HUDEP-2 (cell line): ENCODE measurements at regions not wholly inside any gene's neighbourhood (a gene's known extent, or its start where the extent isn't known, plus 50 kb on each side); places are given as distances from the start of the nearest gene placed in this dataset.
A peak's percentile ranks its signal among the peaks of the same experiment; 100 is the strongest.

Experiments
- DNase-seq, 76 experiments: peaks; one replicate each; lab custom pipeline; 2025; ENCODE audit not compliant: unreplicated experiment in 76 of 76; lab: John Stamatoyannopoulos, UW

DNA sequence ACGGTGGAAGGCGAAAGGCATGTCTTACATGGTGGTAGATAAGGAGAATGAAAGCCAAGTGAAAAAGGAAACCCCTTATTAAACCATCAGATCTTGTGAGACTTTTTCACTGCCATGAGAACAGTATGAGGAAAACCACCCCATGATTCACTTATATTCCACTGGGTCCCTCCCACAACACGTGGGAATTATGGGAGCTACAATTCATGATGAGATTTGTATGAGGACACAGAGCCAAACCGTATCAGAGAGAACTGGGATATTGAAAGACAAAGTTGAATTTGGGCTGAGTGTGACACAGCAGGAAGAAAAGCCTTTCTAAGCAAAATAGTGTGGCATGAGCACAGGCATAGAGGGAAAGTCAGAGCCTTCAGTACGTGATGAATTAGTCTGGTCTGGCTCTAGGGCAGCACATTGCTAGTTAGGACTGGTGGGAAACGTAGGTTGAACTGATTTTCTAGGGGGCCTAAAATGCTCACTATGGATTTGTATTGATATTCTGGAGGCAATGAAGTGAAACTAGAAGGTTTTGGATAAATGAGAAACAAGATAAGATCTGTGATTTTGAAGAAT is 84.8 kb upstream of the RND3 start:
- DNase-seq, result no peak

DNA sequence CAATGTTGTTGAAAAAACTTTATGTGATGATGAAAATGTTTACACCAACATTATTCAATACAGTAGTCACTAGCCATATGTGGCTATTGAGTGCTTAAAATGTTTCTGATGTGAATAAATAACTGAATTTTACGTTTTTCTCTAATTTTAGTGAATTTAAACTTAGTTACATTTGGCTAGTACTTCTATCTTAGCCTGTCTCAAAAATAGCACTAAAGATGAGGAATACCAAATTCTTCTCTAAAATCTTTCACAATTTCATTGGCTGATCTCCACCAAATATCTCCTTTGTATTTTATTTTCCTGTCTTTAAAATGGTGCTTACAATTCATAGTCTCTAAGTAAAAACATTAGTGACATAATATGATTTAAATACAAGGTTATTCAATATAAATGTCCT is 83.7 kb upstream of the RND3 start:
- DNase-seq, result no peak

DNA sequence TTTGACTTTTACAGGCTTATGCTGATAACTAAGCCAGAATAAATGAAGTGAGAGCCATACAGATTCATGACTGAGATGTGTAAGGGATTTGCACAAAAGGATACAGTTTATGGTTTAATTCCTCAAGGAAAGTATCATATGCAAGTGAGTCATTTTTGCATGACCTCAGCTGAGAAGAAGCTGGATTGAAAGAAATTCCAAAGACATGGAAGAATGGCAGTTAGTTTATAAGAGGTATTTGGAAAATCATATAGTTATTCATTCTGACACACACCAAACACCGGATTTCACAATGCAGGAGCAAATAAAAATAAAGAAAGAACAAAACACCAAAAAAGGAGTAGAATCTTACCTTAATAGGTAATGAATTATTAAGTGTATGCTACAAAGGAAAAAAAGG is 83.2 kb upstream of the RND3 start:
- DNase-seq, result no peak

DNA sequence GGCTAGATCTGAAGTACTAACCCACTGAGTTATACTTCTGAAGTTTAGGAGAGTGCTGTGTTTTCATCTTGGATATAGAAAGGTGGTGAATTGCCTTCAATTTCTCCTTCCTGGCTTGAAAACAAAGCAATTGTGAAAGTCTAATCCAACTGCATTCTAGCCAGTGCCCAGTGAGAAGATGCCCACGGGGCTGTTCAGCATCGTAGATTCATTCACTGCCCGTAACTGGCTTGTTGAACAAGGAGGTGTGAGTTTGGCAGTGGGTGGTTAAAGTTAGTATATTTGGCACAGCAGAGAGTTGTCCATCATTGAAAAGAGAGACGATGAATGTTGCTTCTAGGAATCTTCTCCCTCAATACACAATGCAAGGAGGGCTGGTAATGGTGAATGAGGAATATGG is 82.3 kb upstream of the RND3 start:
- DNase-seq, result no peak

DNA sequence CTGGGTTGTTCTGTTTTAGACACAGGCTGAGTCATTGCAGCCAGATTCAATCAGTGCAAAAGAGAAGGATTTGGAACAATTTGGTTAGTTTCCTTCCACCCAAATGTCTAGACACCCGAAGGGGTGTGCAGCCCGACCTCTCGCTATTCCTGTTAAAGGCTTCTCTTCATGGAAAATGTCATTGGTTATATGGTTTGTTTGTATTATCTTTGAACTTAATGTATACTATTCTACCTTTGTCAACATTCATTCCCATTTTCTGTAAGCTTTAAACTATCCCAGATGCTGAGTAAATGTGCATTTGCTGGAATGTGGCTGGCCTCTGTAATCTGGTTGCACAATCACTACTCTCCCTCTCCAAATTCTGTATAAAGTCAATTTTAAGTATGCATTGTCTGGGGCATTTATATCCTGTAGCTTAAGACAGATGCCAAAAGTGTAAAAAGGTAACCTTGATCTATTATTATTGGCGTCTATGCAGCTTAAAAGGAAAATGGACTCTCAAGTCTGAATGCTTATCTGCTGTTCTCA is 80.4 kb upstream of the RND3 start:
- DNase-seq, result no peak

DNA sequence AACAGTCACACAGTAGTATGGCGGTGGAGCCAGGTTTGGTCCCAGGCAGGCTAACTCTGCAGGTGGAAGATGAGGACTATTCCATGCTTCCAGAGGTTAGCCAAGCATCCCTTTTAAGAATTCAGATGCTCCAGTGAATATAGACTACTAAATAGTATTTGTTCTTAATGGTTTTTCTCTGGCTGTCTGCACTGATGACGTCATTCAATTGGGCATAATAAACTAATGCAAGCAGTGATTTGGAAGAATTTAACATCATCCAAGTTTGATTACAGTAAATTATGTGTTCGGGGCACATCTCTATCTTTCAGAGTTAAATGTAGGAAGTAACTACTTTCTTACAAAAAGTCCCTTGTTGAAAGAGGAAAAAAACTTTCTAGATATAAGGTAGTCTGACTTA is 78.8 kb upstream of the RND3 start:
- no peak for DNase-seq

DNA sequence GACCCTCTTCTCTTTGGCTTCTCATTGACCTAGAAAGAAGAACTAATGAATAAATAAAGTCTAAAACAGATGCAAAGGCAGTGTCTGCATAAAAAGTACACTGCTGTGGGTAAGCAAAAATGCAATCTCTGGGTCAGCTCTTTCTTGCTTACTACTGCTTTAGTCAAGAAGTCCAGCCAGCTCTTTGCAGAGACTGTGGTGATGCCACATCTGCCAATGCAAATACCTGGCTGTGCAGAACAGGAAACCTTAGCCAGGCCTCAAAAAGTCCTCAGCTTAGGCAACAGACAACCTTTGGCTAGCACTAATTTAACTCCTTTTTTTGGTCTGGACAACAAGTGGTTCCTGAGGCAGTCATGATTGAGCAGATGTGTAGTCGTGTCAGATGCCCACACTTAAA is 73.6 kb upstream of the RND3 start:
- no peak for DNase-seq

DNA sequence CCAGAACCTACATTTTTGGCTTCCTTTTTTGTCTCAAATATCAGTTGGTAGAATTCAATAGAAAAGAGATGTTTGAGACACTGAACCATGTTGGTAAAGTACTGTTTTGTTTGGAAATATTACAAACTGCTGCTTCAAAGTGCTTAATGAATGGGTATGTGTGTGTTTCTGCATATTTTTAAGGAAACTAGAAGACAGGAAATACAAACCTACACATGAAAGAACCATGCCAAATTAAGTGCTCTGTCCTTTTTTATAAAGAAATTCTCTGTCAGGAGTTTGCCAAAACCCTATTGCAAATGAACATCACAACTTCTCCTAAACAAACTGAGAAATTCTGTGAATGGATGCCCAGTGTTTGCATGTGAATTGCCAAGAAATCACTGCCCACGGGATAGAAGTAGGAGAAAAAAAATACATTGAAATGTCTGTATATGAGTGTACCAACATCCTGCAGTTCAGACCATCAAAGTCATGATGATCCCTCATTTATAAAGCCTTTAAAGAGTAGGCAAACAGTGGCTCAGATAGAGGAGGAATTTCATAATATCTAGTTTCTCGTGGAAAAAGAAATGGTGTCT is 69.6 kb upstream of the RND3 start:
- no peak for DNase-seq

DNA sequence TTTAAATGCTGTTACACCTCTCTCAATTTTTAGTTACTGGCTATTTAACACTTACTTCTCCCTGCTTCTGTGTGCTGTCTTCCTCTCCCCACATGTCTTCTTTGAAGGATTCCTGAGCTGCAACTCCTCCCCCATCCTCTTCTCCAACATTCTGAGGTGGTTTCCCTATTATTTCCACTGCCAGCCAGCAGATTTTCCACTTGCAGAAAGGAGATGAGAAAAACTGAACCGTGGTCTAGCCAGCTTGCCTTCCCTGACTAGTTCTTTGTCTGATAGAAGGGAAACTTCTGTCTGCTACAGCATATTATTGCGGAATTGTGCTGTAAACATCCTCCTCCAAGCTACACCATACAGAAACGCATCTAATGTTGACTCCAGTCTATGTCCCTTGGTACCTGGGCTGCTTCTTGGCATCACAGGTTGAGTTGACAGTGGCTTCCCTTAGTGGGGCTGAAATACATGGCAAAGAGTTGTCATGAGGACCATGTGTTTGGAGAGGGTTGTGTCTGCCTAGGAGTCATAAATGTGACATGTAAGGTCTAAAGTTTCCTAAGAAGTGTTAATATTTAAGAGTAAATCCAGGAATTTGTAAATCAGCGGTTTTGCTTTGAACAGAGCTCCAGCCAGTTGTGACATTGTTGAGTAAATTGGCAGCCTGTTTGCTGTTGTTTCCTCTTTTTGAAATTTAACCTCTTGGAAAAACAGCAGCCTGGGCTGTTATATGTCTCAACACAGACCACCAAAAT is 68.3 kb upstream of the RND3 start:
- DNase-seq, result no peak

DNA sequence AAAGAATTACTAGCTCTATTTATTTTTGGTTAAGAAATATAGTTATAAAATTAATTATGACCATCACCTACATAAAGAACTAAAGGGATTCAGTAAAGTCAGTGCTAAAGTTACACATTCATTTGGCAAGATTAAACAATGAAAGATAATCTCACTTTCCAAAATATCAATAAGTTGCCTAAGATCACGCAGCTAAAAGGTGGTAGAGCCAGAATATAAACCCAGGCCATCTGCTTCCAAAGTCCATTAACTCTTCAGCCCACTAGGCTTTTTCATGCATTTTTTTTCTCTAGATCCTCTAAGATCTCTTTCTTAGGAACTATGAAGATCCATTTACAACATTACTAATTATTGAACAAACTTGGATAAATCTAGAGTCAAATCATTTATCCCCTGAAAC is 66.6 kb upstream of the RND3 start:
- no peak for DNase-seq

DNA sequence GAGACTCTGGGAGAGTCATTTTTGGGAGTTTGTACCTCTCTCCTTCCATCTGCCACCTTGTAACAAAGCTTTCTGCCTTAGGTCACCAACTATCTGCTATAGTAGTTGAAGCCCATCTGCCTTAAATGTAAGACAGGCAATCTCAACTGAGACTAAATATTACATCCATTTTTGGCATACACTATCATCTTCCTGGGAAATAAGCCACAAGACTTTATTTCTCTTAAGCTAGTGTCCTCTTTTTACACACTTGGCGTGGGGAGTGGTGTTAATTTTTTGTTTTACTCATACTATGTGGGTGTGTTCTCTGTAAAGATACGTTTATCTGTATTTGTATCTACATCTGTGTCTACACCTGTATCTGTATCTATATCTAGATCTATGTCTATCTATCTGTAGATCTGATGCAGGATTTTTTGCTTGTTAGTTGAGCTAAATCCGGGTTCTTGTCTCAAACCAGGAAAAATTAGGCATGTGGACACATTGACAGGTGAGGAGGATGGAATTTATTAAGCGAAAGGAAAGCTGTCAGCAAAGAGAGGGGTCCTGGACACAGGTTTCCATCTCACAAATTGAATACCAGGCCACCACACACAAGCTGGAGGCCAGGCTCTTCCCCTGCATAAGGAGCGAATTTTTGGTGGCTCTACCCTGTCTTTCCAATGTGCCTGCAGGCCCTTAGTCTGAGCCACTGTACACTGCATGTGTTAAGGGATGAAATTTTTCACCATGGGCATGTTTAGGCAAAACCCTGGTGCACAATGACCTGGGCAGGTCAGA is 64.8 kb upstream of the RND3 start:
- DNase-seq, result no peak

DNA sequence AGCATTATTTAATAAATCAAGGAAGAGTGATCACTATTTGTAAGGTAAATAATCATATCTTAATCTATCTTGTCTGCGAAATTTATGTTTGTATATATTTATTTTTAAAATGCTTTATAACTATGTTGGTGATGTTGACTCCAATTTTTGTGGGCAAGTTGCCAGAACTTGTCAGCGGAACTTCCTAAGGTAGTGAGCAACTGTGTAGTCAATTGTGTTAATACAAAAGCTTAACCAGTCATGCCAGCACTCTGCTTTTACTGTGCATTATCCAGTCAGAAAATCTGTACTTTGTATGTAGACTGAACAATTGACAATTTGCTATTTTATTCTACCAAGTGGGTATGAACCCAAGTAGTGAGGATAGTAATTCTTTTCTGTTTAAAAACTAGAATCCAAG is 61.9 kb upstream of the RND3 start:
- no peak for DNase-seq

DNA sequence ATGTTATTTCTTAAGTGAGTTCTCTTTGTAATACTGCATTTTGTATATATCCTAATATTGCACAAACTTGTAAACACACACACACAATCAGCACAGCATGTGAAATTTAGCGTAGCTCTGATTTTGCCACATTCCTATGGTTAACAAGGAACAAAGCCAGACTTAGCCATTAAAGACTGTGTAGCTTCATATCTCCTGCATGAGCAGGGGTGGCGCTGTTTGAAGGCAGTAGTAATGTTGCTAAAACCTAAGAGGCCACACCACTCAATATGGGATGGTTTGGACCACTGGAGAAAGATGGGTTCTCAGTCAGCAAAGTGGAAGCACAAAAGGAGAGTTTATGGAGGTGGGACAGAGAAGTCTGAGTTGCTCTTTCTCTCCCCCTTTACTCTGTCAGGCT is 61.1 kb upstream of the RND3 start:
- DNase-seq, result peak in 4 of 76 experiments; percentile 0 to 28 (median 4)

DNA sequence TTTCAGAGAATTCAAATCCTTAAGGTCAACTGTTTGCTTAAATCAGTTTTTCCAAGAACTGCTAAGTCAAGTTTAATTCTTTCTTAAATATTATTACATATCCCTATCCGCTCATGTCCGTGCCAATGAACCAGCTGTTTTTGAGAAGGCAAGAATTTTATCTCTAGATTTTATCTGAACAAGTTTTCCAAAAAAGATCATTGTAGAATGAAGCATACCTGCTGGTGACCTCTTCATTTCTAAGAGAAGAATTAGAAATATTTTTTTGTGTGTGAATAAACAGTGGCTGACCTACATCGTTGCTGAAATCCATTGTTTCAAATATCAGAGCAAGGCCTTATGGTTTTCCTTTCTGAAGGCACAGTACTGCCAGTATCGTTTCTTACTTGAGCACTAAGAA is 58.4 kb upstream of the RND3 start:
- DNase-seq, result no peak

DNA sequence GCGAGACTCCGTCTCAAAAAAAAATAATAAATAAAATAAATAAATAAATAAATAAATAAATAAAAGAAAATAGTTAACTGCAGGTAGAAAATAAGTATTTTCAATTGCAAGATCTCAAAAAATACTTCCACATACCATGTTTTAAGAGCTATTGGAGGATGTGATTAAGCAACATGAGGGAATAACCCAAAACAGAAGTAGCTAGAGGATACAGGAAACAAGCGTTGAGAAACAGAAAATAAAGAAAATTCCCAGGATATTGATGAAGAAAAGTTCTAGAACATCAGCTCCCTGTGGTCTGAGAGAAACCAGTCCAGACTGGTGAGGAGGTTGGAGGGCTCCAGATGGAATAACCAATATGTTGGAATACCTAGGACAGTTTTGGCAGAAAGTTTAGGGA is 57.3 kb upstream of the RND3 start:
- no peak for DNase-seq

DNA sequence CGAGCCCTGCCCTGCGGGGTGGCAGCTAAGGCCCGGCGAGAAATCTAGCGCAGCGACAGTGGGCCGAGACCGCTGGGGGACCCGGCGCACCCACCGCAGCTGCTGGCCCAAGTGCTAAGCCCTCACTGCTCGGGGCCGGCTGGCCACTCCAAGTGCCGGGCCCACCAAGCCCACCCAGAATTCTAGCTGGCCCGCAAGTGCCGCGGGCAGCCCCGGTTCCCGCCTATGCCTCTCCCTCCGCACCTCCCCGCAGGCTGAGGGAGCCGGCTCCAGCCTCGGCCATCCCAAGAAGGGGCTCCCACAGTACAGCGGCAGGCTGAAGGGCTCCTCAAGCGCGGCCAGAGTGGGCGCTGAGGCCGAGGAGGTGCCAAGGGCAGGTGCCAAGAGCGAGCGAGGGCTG is 55.2 kb upstream of the RND3 start:
- DNase-seq, result no peak

DNA sequence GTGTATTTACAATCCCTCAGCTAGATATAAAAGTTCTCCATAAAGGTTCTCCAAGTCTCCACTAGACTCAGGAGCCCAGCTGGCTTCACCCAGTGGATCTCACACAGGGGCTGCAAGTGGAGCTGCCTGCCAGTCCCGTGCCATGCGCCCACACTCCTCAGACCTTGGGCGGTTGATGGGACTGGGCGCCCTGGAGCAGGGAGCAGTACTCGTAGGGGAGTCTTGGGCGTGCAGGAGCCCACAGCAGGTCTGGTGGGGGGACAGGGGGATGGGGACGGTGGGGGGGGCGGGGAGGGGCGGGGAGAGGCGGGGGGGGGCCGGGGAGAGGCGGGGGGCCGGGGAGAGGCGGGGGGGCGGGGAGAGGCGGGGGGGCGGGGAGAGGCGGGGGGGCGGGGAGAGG is 54.7 kb upstream of the RND3 start:
- DNase-seq, result no peak

DNA sequence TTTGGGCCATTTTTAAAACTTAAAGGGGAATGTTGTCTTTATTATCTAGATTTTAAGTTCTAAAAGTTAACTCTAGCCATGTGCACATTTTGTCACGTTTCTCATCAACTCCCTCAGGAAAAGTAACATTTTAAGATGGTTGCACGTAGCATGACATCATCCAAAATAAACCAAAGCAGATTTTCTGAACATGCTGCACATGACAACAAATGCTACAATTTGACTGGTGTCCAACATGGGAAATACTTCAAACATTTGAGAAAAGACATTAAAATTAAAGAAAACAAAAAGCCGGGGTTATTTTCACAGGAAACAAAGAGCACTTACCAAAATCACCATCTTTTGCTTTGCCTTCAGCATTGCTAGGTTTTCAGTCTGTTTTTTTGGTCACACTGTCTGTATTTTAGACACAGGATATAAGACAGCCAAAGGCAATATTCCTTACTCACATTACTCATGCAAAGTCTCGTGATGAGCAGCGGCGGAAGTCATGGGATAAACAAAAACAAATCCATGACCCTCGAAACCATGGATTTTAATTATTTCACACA is 51.3 kb upstream of the RND3 start:
- no peak for DNase-seq
